Neural cell (in vitro differentiated cells): ENCODE measurements at regions not wholly inside any gene's neighbourhood (a gene's known extent, or its start where the extent isn't known, plus 50 kb on each side); places are given as distances from the start of the nearest gene placed in this dataset.

Experiments
- H2AFZ ChIP-seq: fragments of 200-600, 300-800 bp; sonication (generic), shearing (Covaris generic); 2 replicates; pipeline ENCODE4 v1.6.0; 2014; ENCODE audit warnings: low read depth, mild to moderate bottlenecking, antibody characterized with exemption, low read length, moderate library complexity
- H3F3A ChIP-seq: fragments of 200-600 bp; shearing (Covaris generic); 2 replicates; pipeline ENCODE4 v1.6.1; 2016; ENCODE audit warnings: mild to moderate bottlenecking, moderate library complexity, mixed read lengths, antibody characterized with exemption, low read length; ENCODE audit not compliant: insufficient read depth, poor library complexity, severe bottlenecking
- H3K27ac ChIP-seq: fragments of 200-600, 300-800 bp; sonication (generic), shearing (Covaris generic); 2 replicates; pipeline ENCODE4 v1.5.1; 2014; ENCODE audit warnings: mild to moderate bottlenecking, low read length, moderate library complexity
- H3K27me3 ChIP-seq: fragments of 300-800, 200-600 bp; sonication (generic), shearing (Covaris generic); 2 replicates; pipeline ENCODE4 v1.6.0; 2014; ENCODE audit warnings: mild to moderate bottlenecking, low read depth, low read length, moderate library complexity; ENCODE audit not compliant: insufficient read depth
- H3K36me3 ChIP-seq: fragments of 300-800, 200-600 bp; sonication (generic), shearing (Covaris generic); 2 replicates; pipeline ENCODE4 v1.5.1; 2014; ENCODE audit warnings: mild to moderate bottlenecking, antibody characterized with exemption, low read length, moderate library complexity; ENCODE audit not compliant: insufficient read depth
- H3K4me2 ChIP-seq: fragments of 300-800, 200-600 bp; sonication (generic), shearing (Covaris generic); 2 replicates; pipeline ENCODE4 v1.6.0; 2014; ENCODE audit warnings: mild to moderate bottlenecking, low read length
- H3K4me3 ChIP-seq: fragments of 300-800, 200-600 bp; sonication (generic), shearing (Covaris generic); 2 replicates; pipeline ENCODE4 v1.5.1; 2014; ENCODE audit warnings: mild to moderate bottlenecking, low read length, moderate library complexity
- H3K79me2 ChIP-seq: fragments of 200-600 bp; shearing (Covaris generic); replicated peaks from 2 replicates; pipeline ENCODE4 v1.6.0; 2014; ENCODE audit warnings: mild to moderate bottlenecking, low read length, moderate library complexity; ENCODE audit not compliant: insufficient read depth
- H3K9ac ChIP-seq: fragments of 300-800, 200-600 bp; sonication (generic), shearing (Covaris generic); 2 replicates; pipeline ENCODE4 v1.6.1; 2016; ENCODE audit warnings: mild to moderate bottlenecking, low read length, mixed read lengths
- H3K9me2 ChIP-seq: fragments of 200-600 bp; shearing (Covaris generic); 2 replicates; pipeline ENCODE4 v1.6.1; 2016; ENCODE audit warnings: mild to moderate bottlenecking, low read length, mixed read lengths; ENCODE audit not compliant: insufficient read depth
- H3K9me3 ChIP-seq: fragments of 200-600, 300-800 bp; sonication (generic), shearing (Covaris generic); 2 replicates; pipeline ENCODE4 v1.6.1; 2016; ENCODE audit warnings: mild to moderate bottlenecking, mixed run types, low read length, moderate library complexity, mixed read lengths
- H4K20me1 ChIP-seq: fragments of 200-600 bp; shearing (Covaris generic); 2 replicates; pipeline ENCODE4 v1.6.1; 2016; ENCODE audit warnings: mild to moderate bottlenecking, mixed run types; ENCODE audit not compliant: insufficient read depth
- EP300 ChIP-seq: fragments of 450-650 bp; conservative IDR thresholded peaks from 2 replicates; pipeline ENCODE4 v1.6.1; 2014; ENCODE audit warnings: antibody characterized with exemption, mild to moderate bottlenecking, moderate library complexity; ENCODE audit not compliant: poor library complexity, severe bottlenecking
- EZH2 ChIP-seq: fragments of 200-600, 300-800 bp; shearing (Covaris generic), sonication (generic); IDR thresholded peaks from 2 replicates; pipeline ENCODE4 v1.6.1; 2014; ENCODE audit warnings: antibody characterized with exemption, low read length, borderline replicate concordance, mild to moderate bottlenecking; ENCODE audit not compliant: insufficient read depth, poor library complexity, severe bottlenecking
- MXI1 ChIP-seq: fragments of 450-650 bp; conservative IDR thresholded peaks from 2 replicates; pipeline ENCODE4 v1.6.1; 2014; ENCODE audit warnings: antibody characterized with exemption, mild to moderate bottlenecking; ENCODE audit not compliant: poor library complexity, severe bottlenecking
- POLR2AphosphoS5 ChIP-seq: IDR thresholded peaks from 2 replicates; pipeline ENCODE4 v1.6.1; 2012
- RAD21 ChIP-seq: fragments of 450-650 bp; conservative IDR thresholded peaks from 2 replicates; pipeline ENCODE4 v1.6.1; 2014; ENCODE audit warnings: antibody characterized with exemption, mild to moderate bottlenecking, moderate library complexity
- SMC3 ChIP-seq: fragments of 450-650 bp; conservative IDR thresholded peaks from 2 replicates; pipeline ENCODE4 v1.6.1; 2014; ENCODE audit warnings: antibody characterized with exemption, mild to moderate bottlenecking, moderate library complexity; ENCODE audit not compliant: poor library complexity
- TAF1 ChIP-seq: IDR thresholded peaks from 2 replicates; pipeline ENCODE4 v1.6.1; 2012; ENCODE audit warnings: low read depth
- TF ChIP-seq, protein P1 (sequence below): fragments of 450-650 bp; IDR thresholded peaks from 2 replicates; pipeline ENCODE4 v1.5.1; 2014; ENCODE audit warnings: antibody characterized with exemption, mild to moderate bottlenecking, moderate library complexity; ENCODE audit not compliant: poor library complexity, severe bottlenecking
- TF ChIP-seq, protein P2 (sequence below): IDR thresholded peaks from 2 replicates; pipeline ENCODE4 v1.6.1; 2012; ENCODE audit warnings: borderline replicate concordance

- H3K79me2 ChIP-seq: no peaks in the 10 kb centered on the region
- H3K27me3 ChIP-seq: no peaks in the 10 kb centered on the region
- no peak overlapping the region for H3K27ac ChIP-seq
- H3K4me2 ChIP-seq: no peak overlapping the region
- no peak overlapping the region for H2AFZ ChIP-seq
- no peaks in the 10 kb centered on the region for H3K9me2 ChIP-seq
- no peaks in the 10 kb centered on the region for H4K20me1 ChIP-seq
- H3F3A ChIP-seq: no peaks in the 10 kb centered on the region
- H3K9ac ChIP-seq: no peak overlapping the region
- no peak overlapping the region for H3K4me3 ChIP-seq
- H3K9me3 ChIP-seq: no peaks in the 10 kb centered on the region
- TF ChIP-seq MXI1 (no peak), TAF1 (no peak), RAD21 (no peak), EP300 (no peak), POLR2AphosphoS5 (no peak), SMC3 (no peak), EZH2 (no peak)
- TF ChIP-seq, protein P1, sequence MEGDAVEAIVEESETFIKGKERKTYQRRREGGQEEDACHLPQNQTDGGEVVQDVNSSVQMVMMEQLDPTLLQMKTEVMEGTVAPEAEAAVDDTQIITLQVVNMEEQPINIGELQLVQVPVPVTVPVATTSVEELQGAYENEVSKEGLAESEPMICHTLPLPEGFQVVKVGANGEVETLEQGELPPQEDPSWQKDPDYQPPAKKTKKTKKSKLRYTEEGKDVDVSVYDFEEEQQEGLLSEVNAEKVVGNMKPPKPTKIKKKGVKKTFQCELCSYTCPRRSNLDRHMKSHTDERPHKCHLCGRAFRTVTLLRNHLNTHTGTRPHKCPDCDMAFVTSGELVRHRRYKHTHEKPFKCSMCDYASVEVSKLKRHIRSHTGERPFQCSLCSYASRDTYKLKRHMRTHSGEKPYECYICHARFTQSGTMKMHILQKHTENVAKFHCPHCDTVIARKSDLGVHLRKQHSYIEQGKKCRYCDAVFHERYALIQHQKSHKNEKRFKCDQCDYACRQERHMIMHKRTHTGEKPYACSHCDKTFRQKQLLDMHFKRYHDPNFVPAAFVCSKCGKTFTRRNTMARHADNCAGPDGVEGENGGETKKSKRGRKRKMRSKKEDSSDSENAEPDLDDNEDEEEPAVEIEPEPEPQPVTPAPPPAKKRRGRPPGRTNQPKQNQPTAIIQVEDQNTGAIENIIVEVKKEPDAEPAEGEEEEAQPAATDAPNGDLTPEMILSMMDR: no peak
- TF ChIP-seq, protein P2, sequence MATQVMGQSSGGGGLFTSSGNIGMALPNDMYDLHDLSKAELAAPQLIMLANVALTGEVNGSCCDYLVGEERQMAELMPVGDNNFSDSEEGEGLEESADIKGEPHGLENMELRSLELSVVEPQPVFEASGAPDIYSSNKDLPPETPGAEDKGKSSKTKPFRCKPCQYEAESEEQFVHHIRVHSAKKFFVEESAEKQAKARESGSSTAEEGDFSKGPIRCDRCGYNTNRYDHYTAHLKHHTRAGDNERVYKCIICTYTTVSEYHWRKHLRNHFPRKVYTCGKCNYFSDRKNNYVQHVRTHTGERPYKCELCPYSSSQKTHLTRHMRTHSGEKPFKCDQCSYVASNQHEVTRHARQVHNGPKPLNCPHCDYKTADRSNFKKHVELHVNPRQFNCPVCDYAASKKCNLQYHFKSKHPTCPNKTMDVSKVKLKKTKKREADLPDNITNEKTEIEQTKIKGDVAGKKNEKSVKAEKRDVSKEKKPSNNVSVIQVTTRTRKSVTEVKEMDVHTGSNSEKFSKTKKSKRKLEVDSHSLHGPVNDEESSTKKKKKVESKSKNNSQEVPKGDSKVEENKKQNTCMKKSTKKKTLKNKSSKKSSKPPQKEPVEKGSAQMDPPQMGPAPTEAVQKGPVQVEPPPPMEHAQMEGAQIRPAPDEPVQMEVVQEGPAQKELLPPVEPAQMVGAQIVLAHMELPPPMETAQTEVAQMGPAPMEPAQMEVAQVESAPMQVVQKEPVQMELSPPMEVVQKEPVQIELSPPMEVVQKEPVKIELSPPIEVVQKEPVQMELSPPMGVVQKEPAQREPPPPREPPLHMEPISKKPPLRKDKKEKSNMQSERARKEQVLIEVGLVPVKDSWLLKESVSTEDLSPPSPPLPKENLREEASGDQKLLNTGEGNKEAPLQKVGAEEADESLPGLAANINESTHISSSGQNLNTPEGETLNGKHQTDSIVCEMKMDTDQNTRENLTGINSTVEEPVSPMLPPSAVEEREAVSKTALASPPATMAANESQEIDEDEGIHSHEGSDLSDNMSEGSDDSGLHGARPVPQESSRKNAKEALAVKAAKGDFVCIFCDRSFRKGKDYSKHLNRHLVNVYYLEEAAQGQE: no peak
- H3K36me3 ChIP-seq: no peaks in the 10 kb centered on the region
Observed at GRCh38 chr9:81480828-81481604, 208.3 kb downstream of the TLE1 start.

DNA sequence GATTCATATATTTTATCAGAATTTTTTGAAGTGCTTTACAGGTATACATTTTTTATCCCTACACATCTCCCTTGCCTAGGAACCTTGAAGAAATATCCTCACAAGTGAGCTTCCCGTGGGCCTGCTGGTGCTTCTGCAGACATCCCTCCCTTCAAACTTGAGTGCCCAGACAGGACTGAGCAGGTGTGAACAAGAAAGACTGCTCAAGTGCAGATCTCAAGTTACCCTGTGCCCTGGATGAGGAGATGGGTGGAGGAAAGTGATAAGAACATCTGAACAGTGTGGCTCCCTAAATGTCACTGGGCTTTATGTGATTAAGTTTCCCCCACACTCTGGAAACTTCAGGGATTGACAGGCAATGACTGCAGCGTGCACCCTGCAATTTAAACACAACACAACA, 209.8 kb downstream of the TLE1 start:
- H3K4me3 ChIP-seq: no peak overlapping the region
- H3K27ac ChIP-seq: no peak overlapping the region
- no peaks in the 10 kb centered on the region for H3K79me2 ChIP-seq
- H4K20me1 ChIP-seq: no peaks in the 10 kb centered on the region
- TF ChIP-seq, protein P2: no peak
- TF ChIP-seq EZH2 (no peak), SMC3 (no peak), TAF1 (no peak), RAD21 (no peak), MXI1 (no peak), EP300 (no peak), POLR2AphosphoS5 (no peak)
- TF ChIP-seq, protein P1: no peak
- H2AFZ ChIP-seq: no peak overlapping the region
- H3K27me3 ChIP-seq: no peaks in the 10 kb centered on the region
- no peaks in the 10 kb centered on the region for H3K9me3 ChIP-seq
- no peak overlapping the region for H3K4me2 ChIP-seq
- H3K9ac ChIP-seq: no peak overlapping the region
- no peaks in the 10 kb centered on the region for H3F3A ChIP-seq
- H3K9me2 ChIP-seq: no peaks in the 10 kb centered on the region
- no peaks in the 10 kb centered on the region for H3K36me3 ChIP-seq
